HEK293 (cell line): ENCODE measurements at regions not wholly inside any gene's neighbourhood (a gene's known extent, or its start where the extent isn't known, plus 50 kb on each side); places are given as distances from the start of the nearest gene placed in this dataset.

ENCODE experiments used
- CTCF ChIA-PET: fragments of 350-600 bp; formaldehyde crosslinking; extraction: SDS; loops from one replicate; lab custom pipeline; 2021; ENCODE audit warnings: antibody characterized with exemption; lab: Yijun Ruan, JAX
- POLR2A ChIA-PET: fragments of 300-600 bp; formaldehyde crosslinking; extraction: SDS; loops from one replicate; lab custom pipeline; 2020; ENCODE audit warnings: antibody characterized with exemption, inconsistent platforms; lab: Yijun Ruan, JAX
- H3K27ac ChIP-seq: fragments of 200-500 bp; sonication (Bioruptor generic); 2 replicates; pipeline ENCODE4 v1.5.1; 2014; ENCODE audit warnings: low read depth, low read length, control low read depth, inconsistent platforms; ENCODE audit errors: extremely low read depth
- H3K36me3 ChIP-seq, 2 experiments: fragments of 200-500 bp in 1 of 2; sonication (Bioruptor generic) in 1 of 2; 1 replicate in 1 of 2; 2 replicates in 1 of 2; pipeline ENCODE4 v1.5.1; 2014 to 2017; ENCODE audit warnings: inconsistent platforms in 2 of 2, low read length in 2 of 2; ENCODE audit not compliant: control insufficient read depth in 2 of 2, insufficient read depth in 1 of 2
- H3K4me1 ChIP-seq: fragments of 200-500 bp; sonication (Bioruptor generic); 2 replicates; pipeline ENCODE4 v1.5.1; 2014; ENCODE audit warnings: mild to moderate bottlenecking, low read length, inconsistent platforms; ENCODE audit not compliant: control insufficient read depth, insufficient read depth
- H3K4me3 ChIP-seq: 2 replicates; pipeline ENCODE4 v1.5.1; 2011; ENCODE audit warnings: low read depth, mild to moderate bottlenecking, control low read depth, low read length, moderate library complexity
- H3K9me3 ChIP-seq: fragments of 200-500 bp; sonication (Bioruptor generic); 2 replicates; pipeline ENCODE4 v1.5.1; 2014; ENCODE audit warnings: low read depth, low read length, inconsistent platforms; ENCODE audit not compliant: control insufficient read depth, insufficient read depth
- CTCF ChIP-seq: fragments of 450-650 bp; formaldehyde crosslinking; IDR thresholded peaks from 2 replicates; pipeline ENCODE4 v1.5.1; 2016; ENCODE audit warnings: missing biosample characterization, missing genetic modification characterization
- GLIS1 ChIP-seq: fragments of 450-650 bp; formaldehyde crosslinking; IDR thresholded peaks from 2 replicates; pipeline ENCODE4 v1.5.1; 2016; ENCODE audit warnings: missing biosample characterization, missing genetic modification characterization
- GLIS2 ChIP-seq: fragments of 450-650 bp; formaldehyde crosslinking; IDR thresholded peaks from 2 replicates; pipeline ENCODE4 v1.5.1; 2016; ENCODE audit warnings: missing biosample characterization, missing genetic modification characterization
- HOXC10 ChIP-seq: sonication (generic); formaldehyde crosslinking; IDR thresholded peaks from 2 replicates; pipeline ENCODE4 v1.8.1; 2023; ENCODE audit warnings: mild to moderate bottlenecking, missing genetic modification reagents
- KLF1 ChIP-seq: fragments of 450-650 bp; formaldehyde crosslinking; IDR thresholded peaks from 2 replicates; pipeline ENCODE4 v1.5.1; 2016; ENCODE audit warnings: missing biosample characterization, missing genetic modification characterization
- KLF16 ChIP-seq: fragments of 450-650 bp; formaldehyde crosslinking; IDR thresholded peaks from 2 replicates; pipeline ENCODE4 v1.5.1; 2017; ENCODE audit warnings: missing biosample characterization, missing genetic modification characterization
- KLF9 ChIP-seq: fragments of 450-650 bp; formaldehyde crosslinking; IDR thresholded peaks from 2 replicates; pipeline ENCODE4 v1.5.1; 2016; ENCODE audit warnings: missing biosample characterization, missing genetic modification characterization, low read depth
- MZF1 ChIP-seq: fragments of 450-650 bp; formaldehyde crosslinking; IDR thresholded peaks from 2 replicates; pipeline ENCODE4 v1.5.1; 2017; ENCODE audit warnings: missing biosample characterization, missing genetic modification characterization, borderline replicate concordance
- PRDM1 ChIP-seq: fragments of 450-650 bp; formaldehyde crosslinking; IDR thresholded peaks from 2 replicates; pipeline ENCODE4; 2016; ENCODE audit warnings: missing biosample characterization, missing genetic modification characterization
- PRDM6 ChIP-seq: fragments of 450-650 bp; formaldehyde crosslinking; IDR thresholded peaks from 2 replicates; pipeline ENCODE4 v1.5.1; 2017; ENCODE audit warnings: missing biosample characterization, missing genetic modification characterization
- SCRT2 ChIP-seq: fragments of 450-650 bp; formaldehyde crosslinking; IDR thresholded peaks from 2 replicates; pipeline ENCODE4 v1.5.1; 2016; ENCODE audit warnings: missing biosample characterization, missing genetic modification characterization
- SETDB1 ChIP-seq: IDR thresholded peaks from one replicate; pipeline ENCODE4 v1.6.1; 2017; ENCODE audit warnings: mild to moderate bottlenecking, low read length, moderate library complexity, mixed read lengths; ENCODE audit not compliant: insufficient read length
- ZNF112 ChIP-seq: fragments of 450-650 bp; formaldehyde crosslinking; IDR thresholded peaks from 2 replicates; pipeline ENCODE4 v1.5.0; 2017; ENCODE audit warnings: missing biosample characterization, missing genetic modification characterization
- ZNF138 ChIP-seq: fragments of 450-650 bp; formaldehyde crosslinking; IDR thresholded peaks from 2 replicates; pipeline ENCODE4 v1.5.1; 2016; ENCODE audit warnings: missing biosample characterization, missing genetic modification characterization, borderline replicate concordance
- ZNF16 ChIP-seq: fragments of 450-650 bp; formaldehyde crosslinking; IDR thresholded peaks from 2 replicates; pipeline ENCODE4 v1.5.1; 2016; ENCODE audit warnings: low read depth, missing biosample characterization, missing genetic modification characterization
- ZNF202 ChIP-seq: fragments of 450-650 bp; formaldehyde crosslinking; IDR thresholded peaks from 2 replicates; pipeline ENCODE4 v1.5.1; 2016; ENCODE audit warnings: missing biosample characterization, missing genetic modification characterization, borderline replicate concordance
- ZNF221 ChIP-seq: fragments of 450-650 bp; formaldehyde crosslinking; IDR thresholded peaks from 2 replicates; pipeline ENCODE4 v1.5.1; 2017; ENCODE audit warnings: missing biosample characterization, missing genetic modification characterization, borderline replicate concordance
- ZNF248 ChIP-seq: fragments of 450-650 bp; formaldehyde crosslinking; IDR thresholded peaks from 2 replicates; pipeline ENCODE4 v1.5.1; 2017; ENCODE audit warnings: missing biosample characterization, missing genetic modification characterization
- ZNF266 ChIP-seq: fragments of 450-650 bp; formaldehyde crosslinking; IDR thresholded peaks from 2 replicates; pipeline ENCODE4 v1.5.1; 2016; ENCODE audit warnings: missing biosample characterization, missing genetic modification characterization, low read depth
- ZNF404 ChIP-seq: fragments of 450-650 bp; formaldehyde crosslinking; IDR thresholded peaks from 2 replicates; pipeline ENCODE4 v1.5.1; 2017; ENCODE audit warnings: missing biosample characterization, missing genetic modification characterization
- ZNF530 ChIP-seq: fragments of 450-650 bp; formaldehyde crosslinking; IDR thresholded peaks from 2 replicates; pipeline ENCODE4 v1.5.1; 2016; ENCODE audit warnings: low read depth, missing biosample characterization, missing genetic modification characterization
- ZNF571 ChIP-seq: fragments of 450-650 bp; formaldehyde crosslinking; IDR thresholded peaks from 2 replicates; pipeline ENCODE4 v1.5.0; 2017; ENCODE audit warnings: missing biosample characterization, missing genetic modification characterization
- ZNF621 ChIP-seq: fragments of 450-650 bp; formaldehyde crosslinking; IDR thresholded peaks from 2 replicates; pipeline ENCODE4 v1.5.1; 2017; ENCODE audit warnings: missing biosample characterization, missing genetic modification characterization
- ZNF645 ChIP-seq: fragments of 450-650 bp; formaldehyde crosslinking; IDR thresholded peaks from 2 replicates; pipeline ENCODE4; 2016; ENCODE audit warnings: missing biosample characterization, missing genetic modification characterization
- ZNF660 ChIP-seq: fragments of 450-650 bp; IDR thresholded peaks from 2 replicates; pipeline ENCODE4 v1.5.1; 2018; ENCODE audit warnings: missing biosample characterization, mild to moderate bottlenecking, missing genetic modification characterization
- ZNF692 ChIP-seq: fragments of 450-650 bp; formaldehyde crosslinking; IDR thresholded peaks from 2 replicates; pipeline ENCODE4 v1.5.1; 2016; ENCODE audit warnings: missing biosample characterization, missing genetic modification characterization
- ZNF776 ChIP-seq: fragments of 450-650 bp; formaldehyde crosslinking; IDR thresholded peaks from 2 replicates; pipeline ENCODE4 v1.5.0; 2017; ENCODE audit warnings: missing biosample characterization, missing genetic modification characterization, borderline replicate concordance
- ZNF792 ChIP-seq: fragments of 450-650 bp; formaldehyde crosslinking; IDR thresholded peaks from 2 replicates; pipeline ENCODE4 v1.5.1; 2016; ENCODE audit warnings: missing biosample characterization, missing genetic modification characterization
- ZSCAN16 ChIP-seq: fragments of 450-650 bp; formaldehyde crosslinking; IDR thresholded peaks from 2 replicates; pipeline ENCODE4 v1.5.1; 2016; ENCODE audit warnings: missing biosample characterization, missing genetic modification characterization

DNA sequence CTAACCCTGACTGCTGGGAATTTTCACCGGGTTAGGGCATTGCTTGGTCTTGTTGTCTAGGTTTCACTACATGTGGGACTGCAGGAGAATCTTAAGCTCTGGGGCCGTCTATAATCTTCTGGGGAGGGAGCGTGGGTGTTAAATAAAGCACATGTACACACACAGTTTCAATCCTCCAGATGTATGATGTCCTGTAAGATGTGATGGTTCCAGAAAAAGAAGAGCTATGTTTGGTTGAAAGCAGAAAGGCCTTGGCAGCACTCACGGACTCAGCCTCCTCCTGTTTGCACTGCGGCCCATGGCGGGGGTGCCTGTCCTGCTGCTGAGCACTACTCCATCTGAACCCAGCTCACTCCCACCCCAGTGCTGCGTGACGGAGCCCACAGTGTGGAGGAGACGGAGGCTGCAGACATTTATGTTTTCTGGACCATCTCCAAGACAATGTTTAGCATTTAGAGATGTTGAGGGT lies 343.5 kb downstream of the TEX29 start:
- CTCF ChIA-PET: no interaction called here
- H3K4me1 ChIP-seq: no peaks in the 10 kb centered on the region
- H3K9me3 ChIP-seq: no peaks in the 10 kb centered on the region
- no peak for TF ChIP-seq KLF9
- TF ChIP-seq ZNF112 (tag by site-specific recombination): no peak
- TF ChIP-seq ZNF404: no peak
- TF ChIP-seq SETDB1: no peak
- no peak for TF ChIP-seq PRDM6 (tag by site-specific recombination)
- TF ChIP-seq ZNF16 (tag by site-specific recombination): no peak
- TF ChIP-seq PRDM1: no peak
- no peak for TF ChIP-seq GLIS1 (tag by site-specific recombination)
- TF ChIP-seq ZNF248 (tag by site-specific recombination): no peak
- TF ChIP-seq ZSCAN16 (tag by site-specific recombination): no peak
- TF ChIP-seq SCRT2 (tag by site-specific recombination): no peak
- no peak for TF ChIP-seq ZNF621 (tag by site-specific recombination)
- no peak for TF ChIP-seq ZNF792 (tag by site-specific recombination)
- TF ChIP-seq ZNF776 (tag by site-specific recombination): no peak
- no peak overlapping the region for H3K27ac ChIP-seq
- POLR2A ChIA-PET: no interaction called here
- H3K36me3 ChIP-seq: no peaks in the 10 kb centered on the region
- H3K4me3 ChIP-seq: no peak overlapping the region

- no peaks in the 10 kb centered on the region for H3K9me3 ChIP-seq
- H3K4me3 ChIP-seq: no peak overlapping the region
- ChIA-PET POLR2A (no interaction called here), CTCF (interaction anchor here (0.6 kb wide), 1 partner anchor 1210 kb away, joined by 3 read pairs; no protein-coding TSS in a partner anchor)
- H3K27ac ChIP-seq: no peak overlapping the region
- no peaks in the 10 kb centered on the region for H3K36me3 ChIP-seq
- TF ChIP-seq ZNF645 (tag by site-specific recombination) (no peak), ZNF138 (no peak), ZNF660 (no peak), MZF1 (no peak)
- no peaks in the 10 kb centered on the region for H3K4me1 ChIP-seq
Measured at GRCh38 chr13:111664696-111665095, 344.3 kb downstream of the TEX29 start.

- Histone ChIP-seq H3K9me3 (no peaks in the 10 kb centered on the region), H3K27ac (no peak overlapping the region), H3K4me1 (no peaks in the 10 kb centered on the region), H3K36me3 (no peaks in the 10 kb centered on the region), H3K4me3 (no peak overlapping the region)
- ChIA-PET POLR2A (no interaction called here), CTCF (no interaction called here)
- no peak for TF ChIP-seq ZSCAN16 (tag by site-specific recombination)
- no peak for TF ChIP-seq KLF1
- no peak for TF ChIP-seq HOXC10
- no peak for TF ChIP-seq GLIS2 (tag by site-specific recombination)
- TF ChIP-seq ZNF266: no peak
- no peak for TF ChIP-seq CTCF (tag by site-specific recombination)
- TF ChIP-seq ZNF692 (tag by site-specific recombination): no peak
- no peak for TF ChIP-seq KLF16 (tag by site-specific recombination)
- TF ChIP-seq ZNF530 (tag by site-specific recombination): no peak
- no peak for TF ChIP-seq ZNF202
- TF ChIP-seq ZNF221 (tag by site-specific recombination): no peak
- TF ChIP-seq ZNF112 (tag by site-specific recombination): no peak
- TF ChIP-seq ZNF571: no peak
Measured at GRCh38 chr13:111665691-111666095, 345.3 kb downstream of the TEX29 start.
